ENCODE measurements at regions not wholly inside any gene's neighbourhood (a gene's known extent, or its start where the extent isn't known, plus 50 kb on each side); places are given as distances from the start of the nearest gene placed in this dataset.
A peak's percentile ranks its signal among the peaks of the same experiment; 100 is the strongest.

GRCh38 chr10:59563531-59563930, 146.1 kb downstream of the SLC16A9 start:
- DNase-seq (ENCODE audit: low read depth) = no peak
- H3K4me3 ChIP-seq (ENCODE audit: low read length) = no peak overlapping the region

GRCh38 chr10:59562126-59562525, 147.5 kb downstream of the SLC16A9 start:
- no peak for DNase-seq (ENCODE audit: low read depth)
- H3K4me3 ChIP-seq (ENCODE audit: low read length) = no peak overlapping the region
- no peak for TF ChIP-seq CTCF (conservative IDR thresholded peaks at IDR 0.05; ENCODE audit: low read depth, low read length)

More at GRCh38 chr10:59563531-59563930, 146.1 kb downstream of the SLC16A9 start:
- no peak for TF ChIP-seq CTCF (conservative IDR thresholded peaks at IDR 0.05; ENCODE audit: low read depth, low read length)

- no peak for TF ChIP-seq CTCF (conservative IDR thresholded peaks at IDR 0.05; ENCODE audit: low read depth, low read length)
- DNase-seq (ENCODE audit: low read depth) = no peak
- no peak overlapping the region for H3K4me3 ChIP-seq (ENCODE audit: low read length)
Measured at GRCh38 chr10:59561477-59562121, 148.1 kb downstream of the SLC16A9 start.

GRCh38 chr10:59560990-59561389, 148.7 kb downstream of the SLC16A9 start:
- H3K4me3 ChIP-seq (ENCODE audit: low read length) = no peak overlapping the region
- TF ChIP-seq CTCF (conservative IDR thresholded peaks at IDR 0.05; ENCODE audit: low read depth, low read length) = no peak
- no peak for DNase-seq (ENCODE audit: low read depth)

GRCh38 chr10:59560161-59560560, 149.5 kb downstream of the SLC16A9 start:
- no peak for TF ChIP-seq CTCF (conservative IDR thresholded peaks at IDR 0.05; ENCODE audit: low read depth, low read length)

DNA sequence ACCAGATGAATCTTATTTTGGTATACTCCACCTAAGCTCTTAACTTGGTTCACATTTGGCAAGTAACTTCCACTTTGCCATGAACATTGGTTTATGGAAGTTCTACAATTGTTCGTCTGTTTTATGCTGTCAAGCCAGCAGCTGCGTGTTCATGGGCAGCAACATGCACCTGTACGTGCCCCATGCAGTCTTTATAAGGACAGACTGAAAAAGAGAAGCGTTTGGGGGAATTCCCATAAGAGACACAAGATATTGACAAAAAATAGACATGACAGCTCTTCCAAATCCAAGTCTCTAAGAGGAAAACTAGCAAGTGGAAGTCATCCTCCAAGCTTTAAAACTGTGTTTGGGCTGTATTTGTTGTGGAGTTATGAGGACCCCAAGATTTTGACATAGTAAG, 151.6 kb downstream of the SLC16A9 start:
- no peak for TF ChIP-seq CTCF (conservative IDR thresholded peaks at IDR 0.05; ENCODE audit: low read depth, low read length)
- no peak for DNase-seq (ENCODE audit: low read depth)
- no peak overlapping the region for H3K4me3 ChIP-seq (ENCODE audit: low read length)

More at GRCh38 chr10:59560161-59560560, 149.5 kb downstream of the SLC16A9 start:
- no peak for DNase-seq (ENCODE audit: low read depth)
- no peak overlapping the region for H3K4me3 ChIP-seq (ENCODE audit: low read length)

GRCh38 chr10:59557642-59558041, 152.0 kb downstream of the SLC16A9 start:
- peak; percentile 58 for DNase-seq (ENCODE audit: low read depth)
- H3K4me3 ChIP-seq (ENCODE audit: low read length) = peak overlapping the region; percentile 16
- no peak for TF ChIP-seq CTCF (conservative IDR thresholded peaks at IDR 0.05; ENCODE audit: low read depth, low read length)

Data from retinal pigment epithelial cell (primary cell).